HG03025 (cell line): ENCODE measurements at regions not wholly inside any gene's neighbourhood (a gene's known extent, or its start where the extent isn't known, plus 50 kb on each side); places are given as distances from the start of the nearest gene placed in this dataset.

Experiments
- ATAC-seq: cut with Tn5 transposase; IDR thresholded peaks from one replicate; pipeline ENCODE4 v1.9.1; 2021; ENCODE audit warnings: mild to moderate bottlenecking, moderate library complexity; ENCODE audit not compliant: unreplicated experiment, low FRiP score

DNA sequence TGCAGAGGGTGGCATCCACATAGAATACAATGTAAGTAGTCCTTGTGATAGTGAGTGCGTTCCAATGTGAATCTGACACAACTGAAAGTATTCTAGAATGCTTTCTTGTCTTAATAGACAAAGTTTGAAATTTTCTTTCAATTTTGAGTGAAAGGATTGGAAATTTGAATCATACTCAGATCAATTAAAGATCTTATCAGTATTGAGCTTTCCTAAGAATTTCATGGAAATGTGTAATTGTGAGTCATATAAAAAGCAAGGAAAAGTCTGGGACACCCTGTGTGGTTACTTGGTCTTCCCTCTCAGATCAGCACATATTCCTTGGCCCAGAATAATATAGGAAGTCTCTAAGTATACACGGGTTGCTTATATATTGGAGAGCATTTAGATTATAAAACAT is 99.1 kb downstream of the MBL2 start:
- no peak for ATAC-seq

DNA sequence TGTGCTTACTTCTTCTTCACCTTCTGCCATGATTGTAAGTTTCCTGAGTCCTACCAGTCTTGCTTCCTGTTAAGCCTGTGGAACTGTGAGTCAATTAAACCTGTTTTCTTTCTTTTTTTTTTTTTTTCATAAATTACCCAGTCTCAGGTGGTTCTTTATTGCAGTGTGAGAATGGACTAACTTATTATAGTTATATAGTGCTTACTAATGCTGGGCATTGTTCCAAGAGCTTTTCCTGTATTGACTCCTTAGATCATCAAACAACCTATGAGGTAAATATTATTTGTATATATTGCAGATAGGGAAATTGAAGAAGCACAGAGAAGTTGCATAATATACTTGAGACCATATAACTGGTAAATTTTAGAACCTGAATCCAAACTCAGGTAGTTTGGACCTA is 98.1 kb downstream of the MBL2 start:
- no peak for ATAC-seq

DNA sequence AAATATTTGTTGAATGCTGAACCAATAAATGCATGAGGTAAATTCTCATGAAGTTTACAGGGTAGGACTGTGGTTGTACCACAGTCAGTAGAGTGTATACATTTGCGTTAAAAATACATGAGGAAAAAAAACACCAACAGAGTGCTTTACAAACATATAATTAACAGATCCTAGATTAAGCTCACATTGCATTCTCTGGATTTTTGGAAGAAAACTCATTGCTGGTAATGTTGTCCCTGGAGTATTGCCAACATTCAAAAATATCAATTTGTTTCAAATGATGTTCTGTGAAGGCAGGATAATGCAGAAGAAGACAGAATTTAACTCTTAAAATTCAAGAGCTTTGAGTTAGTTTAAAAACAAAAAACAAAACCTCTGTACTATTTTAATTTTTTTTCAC is 95.5 kb downstream of the MBL2 start:
- no peak for ATAC-seq

DNA sequence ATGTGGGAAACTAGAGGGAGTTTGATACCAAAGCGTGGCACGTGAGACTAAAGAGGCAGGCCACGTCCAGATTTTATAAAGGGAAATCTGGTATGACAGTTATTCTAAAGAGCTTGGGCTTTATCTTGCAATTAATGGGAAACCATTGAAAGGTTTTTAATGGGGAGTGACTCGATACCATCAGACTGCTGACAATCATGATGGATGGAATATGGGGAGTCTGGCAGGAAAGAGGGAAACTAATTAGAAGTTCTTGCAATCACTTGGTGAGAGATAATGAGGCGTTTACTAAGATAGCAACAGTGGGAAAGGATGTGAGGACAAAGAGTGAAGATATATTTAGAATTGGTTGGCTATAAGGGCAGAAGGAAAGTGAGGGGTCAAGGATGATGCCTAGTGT is 94.0 kb downstream of the MBL2 start:
- ATAC-seq: no peak

DNA sequence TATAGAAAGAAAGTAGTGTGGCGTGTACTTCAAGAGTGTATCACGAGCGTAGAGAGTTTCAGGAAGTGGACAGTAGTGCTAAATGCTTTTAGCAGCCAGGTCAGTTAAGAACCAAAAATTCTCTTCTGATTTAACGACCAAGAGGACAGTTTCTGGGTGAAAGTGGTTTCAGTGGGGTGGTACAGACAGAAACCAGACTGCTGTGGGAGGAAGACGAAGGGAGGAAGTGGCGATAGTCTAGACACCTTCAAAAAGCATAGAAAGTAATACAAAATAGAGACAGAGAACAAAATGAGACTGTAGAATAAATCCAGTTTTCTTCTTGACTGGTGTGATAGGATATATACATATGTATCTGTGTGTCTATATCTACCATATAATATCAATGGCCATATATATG is 93.5 kb downstream of the MBL2 start:
- no peak for ATAC-seq

DNA sequence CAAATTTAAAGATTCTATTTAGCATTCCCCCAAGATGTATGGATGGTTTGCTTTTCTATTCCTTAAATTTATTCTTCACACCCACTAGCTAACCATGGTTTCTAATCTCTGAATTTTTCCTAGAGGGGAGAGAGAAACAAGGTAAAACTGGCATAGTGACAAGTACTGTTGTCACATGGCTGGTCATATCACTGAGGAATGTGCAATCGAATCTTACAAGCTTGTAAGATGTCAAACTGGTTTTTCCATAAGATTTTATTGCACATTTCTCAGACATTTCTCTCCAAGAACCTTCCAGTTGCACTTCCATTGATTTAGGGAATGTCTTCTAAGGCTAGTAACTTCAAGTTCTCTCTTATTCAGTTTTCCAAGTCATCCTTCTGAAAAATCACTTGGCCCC is 89.8 kb downstream of the MBL2 start:
- no peak for ATAC-seq

DNA sequence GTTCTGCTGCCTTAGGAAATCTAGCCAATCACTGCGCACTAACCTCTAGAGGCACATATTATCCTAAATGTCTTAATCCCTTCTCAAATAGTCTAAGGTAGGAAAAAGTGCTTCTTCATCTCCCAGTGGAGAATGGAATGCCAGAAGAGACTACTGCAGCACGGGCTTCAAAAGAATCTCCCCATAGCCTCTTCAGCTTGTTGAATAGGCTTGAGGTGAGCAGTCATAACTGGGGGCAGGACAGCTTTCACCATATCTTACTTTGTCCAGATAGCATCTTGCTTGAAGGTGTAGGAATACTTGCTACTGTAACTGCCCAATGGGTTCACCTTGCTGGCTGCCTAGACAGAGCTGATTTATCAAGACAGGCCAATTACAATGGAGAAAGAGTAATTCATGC is 88.8 kb downstream of the MBL2 start:
- no peak for ATAC-seq

DNA sequence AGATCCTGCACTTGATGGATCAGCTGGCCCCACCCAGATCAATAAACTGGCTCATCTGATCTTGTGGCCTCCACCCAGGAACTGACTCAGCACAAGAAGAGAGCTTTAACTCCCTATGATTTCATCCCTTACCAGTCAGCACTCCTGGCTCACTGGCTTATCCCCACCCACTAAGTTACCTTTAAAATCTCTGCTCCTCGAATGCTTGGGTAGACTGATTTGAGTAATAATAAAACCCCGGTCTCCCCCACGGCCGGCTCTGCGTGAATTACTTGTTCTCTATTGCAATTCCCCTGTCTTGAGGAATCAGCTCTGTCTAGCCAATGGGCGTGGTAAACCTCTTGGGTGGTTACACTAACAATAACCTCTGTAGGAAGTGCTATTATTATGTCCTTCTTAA is 83.7 kb downstream of the MBL2 start:
- ATAC-seq: no peak

DNA sequence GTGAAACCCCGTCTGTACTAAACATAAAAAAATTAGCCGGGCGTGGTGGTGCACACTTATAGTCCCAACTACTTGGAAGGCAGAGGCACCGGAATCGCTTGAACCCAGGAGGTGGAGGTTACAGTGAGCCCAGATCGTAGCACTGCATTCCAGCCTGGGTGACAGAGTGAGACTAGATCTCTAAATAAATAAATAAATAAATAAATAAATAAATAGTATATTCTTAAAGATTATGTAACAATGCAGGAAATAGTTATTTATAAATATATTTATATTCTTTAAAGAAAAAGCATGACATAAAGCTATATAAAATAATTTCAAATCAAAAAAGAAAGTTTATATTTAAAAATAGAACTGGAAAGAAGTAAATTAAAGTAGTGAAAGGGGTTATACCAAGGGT is 76.4 kb downstream of the MBL2 start:
- ATAC-seq: no peak

DNA sequence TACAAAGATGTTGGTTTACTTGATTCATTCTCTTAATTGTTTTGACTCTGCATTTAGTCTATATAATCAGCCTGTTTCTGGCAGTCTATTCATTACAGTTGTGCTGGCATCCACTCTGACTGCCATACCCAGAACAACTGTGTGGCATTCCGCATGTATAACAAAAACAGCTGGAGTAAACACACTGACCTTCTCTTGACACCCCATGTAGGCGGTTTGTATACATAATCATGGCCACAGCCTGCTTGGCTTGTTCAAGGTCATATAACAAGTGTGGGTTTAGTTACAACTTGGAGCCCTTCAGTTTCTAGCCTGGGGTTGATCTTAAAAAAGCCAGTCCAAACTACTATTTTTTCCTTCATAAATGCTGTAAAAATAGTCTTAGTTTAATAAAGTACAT is 70.9 kb downstream of the MBL2 start:
- ATAC-seq: no peak

DNA sequence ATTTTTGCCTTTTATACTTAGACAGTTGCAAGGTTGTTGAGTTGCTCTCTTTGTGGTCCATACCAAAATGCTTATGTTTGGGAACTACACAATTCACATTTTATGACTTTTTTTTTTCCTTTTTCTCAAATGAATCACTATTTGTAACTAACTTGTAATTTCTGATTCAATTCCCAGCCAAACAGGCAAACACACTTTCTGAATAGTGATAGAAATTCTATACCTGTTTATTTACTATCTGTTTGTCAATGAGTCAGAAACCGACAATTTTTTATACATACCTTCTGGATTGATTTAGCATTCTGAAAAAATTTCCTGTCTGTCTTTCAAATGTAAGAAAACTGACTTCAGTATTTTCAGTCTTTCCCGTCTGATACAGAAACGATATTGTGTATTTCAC is 69.1 kb downstream of the MBL2 start:
- ATAC-seq: no peak

DNA sequence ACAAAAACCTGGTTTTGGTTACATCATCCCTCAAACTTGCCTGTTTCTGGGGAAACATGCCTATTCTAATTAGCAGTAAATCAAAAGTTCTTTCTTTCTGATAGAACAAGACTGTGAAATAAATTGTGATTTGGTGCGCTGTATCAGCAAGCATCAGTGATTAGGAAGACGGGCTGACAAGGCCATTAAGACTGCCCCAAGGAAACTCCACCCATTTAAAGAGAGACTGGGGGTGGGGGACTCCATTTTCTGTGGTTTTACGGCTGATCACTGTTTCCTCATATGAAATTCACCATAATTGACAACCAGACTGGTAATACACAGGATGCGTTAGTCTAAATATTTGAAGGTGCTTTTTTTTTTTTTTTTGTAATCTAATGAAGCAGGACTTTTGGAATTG is 68.7 kb downstream of the MBL2 start:
- ATAC-seq: no peak

DNA sequence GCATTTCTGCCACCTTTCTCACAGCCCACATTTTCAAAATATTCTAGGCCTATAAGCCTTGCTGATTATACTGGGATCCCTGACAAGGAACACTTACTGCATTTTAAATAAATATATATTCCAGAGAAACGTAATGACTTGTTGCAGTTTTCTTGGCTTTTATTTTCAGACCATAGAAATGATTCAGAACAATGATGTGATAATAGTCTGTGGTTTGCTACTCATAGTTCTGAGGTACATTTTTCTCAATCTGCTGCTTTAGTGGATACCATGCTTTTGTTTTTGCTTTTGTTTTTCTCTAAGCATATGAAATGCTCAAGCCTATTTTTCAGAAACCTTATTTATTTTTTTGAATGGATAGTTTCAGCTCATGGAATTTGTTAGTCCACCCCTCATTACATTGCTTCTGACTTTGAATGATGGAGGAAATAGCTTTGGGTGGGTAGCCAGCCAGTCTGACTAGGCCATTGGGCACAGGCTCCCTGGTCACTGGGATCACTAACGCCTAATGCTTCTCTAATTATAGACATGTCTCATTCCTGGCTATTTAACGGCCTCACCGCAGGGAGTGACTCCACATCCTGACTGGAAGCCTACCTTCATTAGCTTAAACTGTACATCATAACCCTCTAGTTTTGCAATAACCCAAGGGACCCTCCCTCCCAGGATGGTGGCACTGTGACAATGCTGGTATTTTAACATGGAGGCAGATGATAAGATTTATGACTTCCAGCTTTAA is 66.1 kb downstream of the MBL2 start:
- ATAC-seq: no peak
